Glomerular endothelial cell (primary cell): ENCODE measurements at regions not wholly inside any gene's neighbourhood (a gene's known extent, or its start where the extent isn't known, plus 50 kb on each side); places are given as distances from the start of the nearest gene placed in this dataset.
"Not testable (repeated sequence)": the region's sequence is repeated elsewhere in the genome, so short reads cannot be mapped to it uniquely, and the experiment has no call there.

Experiments used
- DNase-seq: peaks from one replicate; pipeline ENCODE4 v3.0.0-alpha.2; 2011; ENCODE audit warnings: low read depth, low spot score; ENCODE audit errors: extremely low read depth

DNA sequence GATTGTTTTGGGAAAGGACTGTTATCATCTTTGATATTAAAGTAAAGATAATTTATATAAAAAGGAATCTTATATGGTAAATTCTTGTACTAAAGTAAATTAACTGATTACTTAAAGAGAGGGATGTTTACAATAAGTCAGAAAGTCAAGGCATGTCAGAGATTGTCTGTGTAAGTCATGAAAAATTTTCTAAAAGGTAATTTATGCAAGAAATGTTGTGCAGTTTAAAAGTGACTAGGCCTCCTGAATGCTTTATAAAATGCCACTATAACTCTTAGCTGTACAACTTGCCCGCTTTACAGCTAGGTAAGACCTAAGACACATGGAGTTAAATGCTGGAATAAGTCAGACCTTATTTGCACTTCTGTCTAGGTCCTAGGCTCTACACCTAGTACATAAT lies 692.9 kb downstream of the GBE1 start:
- DNase-seq, result no peak

DNA sequence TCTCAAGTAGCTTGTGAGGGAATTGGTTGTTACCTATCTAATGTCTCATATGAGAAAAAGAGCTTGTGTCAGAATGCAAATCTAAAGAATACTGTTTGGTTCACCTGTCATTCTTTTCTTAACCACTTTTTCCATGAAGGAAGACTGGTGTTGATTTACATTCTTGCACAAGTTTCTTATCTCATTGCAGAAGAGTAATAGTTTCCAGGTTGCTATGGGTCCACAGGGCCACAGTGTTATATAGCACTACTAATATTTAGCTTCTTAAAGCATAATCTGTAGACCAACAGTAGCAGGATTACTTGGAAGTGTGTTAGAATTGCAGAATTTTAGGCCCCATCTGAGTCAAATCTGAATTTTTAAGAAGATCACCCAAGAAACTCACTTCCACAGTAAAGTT lies 697.5 kb downstream of the GBE1 start:
- no peak for DNase-seq

DNA sequence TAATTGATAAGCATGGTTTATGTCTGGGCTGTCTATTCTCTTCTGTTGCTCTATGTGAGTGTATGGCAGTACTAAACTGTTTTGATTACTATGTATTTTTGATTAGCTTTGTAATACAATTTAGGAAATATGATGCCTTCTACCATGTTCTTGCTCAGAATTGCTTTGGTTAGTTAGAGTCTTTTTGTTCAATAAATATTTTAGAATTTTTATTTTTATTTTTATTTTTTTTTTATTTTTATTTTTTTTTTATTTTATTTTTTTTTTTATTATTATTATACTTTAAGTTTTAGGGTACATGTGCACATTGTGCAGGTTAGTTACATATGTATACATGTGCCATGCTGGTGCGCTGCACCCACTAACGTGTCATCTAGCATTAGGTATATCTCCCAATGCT lies 710.3 kb downstream of the GBE1 start:
- DNase-seq, result not testable (repeated sequence)

DNA sequence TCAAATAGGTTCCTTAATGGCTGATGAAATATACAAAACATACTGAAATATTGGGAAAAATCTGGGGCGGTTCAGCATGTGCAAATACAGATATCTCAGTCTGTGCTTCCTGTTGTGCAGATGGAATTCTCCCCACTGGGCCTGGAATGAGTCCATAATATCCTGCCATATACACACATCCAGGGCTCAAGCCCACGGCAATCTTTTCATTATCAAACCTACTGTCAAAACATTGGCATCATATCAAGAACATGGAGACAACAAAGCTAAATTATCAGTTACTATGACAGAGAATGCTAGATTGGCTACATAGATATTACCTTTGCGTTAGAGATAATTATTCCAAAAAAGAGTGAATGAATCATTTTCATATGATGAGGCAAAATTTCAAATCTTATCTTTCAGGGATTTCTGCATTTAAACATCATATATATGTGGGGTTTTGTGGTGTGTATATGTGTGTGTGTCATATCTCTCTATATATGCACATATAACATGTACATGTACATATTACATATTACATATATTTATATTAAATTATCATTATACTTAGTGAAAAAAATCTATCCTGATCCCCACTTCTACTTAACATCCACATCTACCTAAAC lies 713.3 kb downstream of the GBE1 start:
- no peak for DNase-seq

DNA sequence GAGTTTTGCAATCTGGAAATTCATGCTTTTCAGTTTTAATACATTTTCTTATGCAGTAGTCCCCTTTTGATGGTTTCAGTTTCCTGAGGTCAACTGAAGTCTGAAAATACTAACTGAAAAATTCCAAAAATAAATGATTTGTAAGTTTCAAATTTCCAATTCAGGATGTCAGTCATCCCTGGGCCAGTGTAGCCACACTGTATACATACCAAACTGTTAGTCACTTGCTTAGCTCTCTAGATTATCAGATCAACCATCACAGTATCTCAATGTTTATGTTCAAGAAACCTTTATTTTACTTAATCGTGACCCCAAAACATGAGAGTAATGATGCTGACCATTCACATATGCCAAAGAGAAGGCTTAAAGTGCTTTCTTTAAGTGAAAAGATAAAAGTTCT lies 715.5 kb downstream of the GBE1 start:
- no peak for DNase-seq

DNA sequence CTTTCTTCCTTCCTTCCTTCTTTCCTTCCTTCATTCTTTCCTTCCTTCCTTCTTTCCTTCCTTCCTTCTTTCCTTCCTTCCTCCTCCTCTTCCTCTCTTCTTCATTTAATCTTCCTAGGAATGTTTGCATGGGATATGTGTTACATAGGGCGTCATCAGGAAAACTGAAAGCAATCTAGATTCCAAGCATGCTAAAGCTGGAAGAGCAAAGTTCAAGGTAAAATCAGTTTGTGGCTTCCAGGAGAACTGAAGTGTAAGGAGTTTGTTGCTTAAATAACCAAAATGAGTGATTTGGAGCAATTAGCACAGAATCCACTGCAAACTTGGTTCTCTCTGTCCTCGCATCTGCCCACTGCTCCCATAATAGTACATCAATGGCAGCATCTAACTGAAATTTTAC lies 716.2 kb downstream of the GBE1 start:
- no peak for DNase-seq

DNA sequence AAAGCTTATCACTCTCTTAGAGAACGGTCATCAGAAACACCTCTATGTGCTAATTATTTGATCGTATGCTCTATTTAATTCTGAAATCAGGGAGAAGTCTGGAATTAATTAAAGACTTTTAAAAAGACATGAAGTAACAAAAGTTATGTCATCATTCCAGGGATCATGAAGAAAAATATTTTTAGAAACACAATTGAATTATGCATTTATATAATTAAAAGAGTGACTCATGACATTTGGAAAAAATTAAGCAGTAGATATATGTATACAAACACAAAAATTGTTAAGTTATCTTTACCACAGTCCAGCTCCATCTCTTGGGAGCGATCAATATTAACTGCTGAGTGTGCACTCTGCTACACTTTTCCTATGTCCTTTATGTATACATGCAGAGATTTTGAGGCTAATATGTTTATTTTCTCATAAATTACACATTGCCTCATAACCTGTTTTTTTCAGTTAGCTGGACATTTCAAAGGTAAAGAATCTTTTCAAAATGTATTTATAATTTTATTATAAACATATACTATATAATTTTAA lies 717.7 kb downstream of the GBE1 start:
- DNase-seq, result no peak

DNA sequence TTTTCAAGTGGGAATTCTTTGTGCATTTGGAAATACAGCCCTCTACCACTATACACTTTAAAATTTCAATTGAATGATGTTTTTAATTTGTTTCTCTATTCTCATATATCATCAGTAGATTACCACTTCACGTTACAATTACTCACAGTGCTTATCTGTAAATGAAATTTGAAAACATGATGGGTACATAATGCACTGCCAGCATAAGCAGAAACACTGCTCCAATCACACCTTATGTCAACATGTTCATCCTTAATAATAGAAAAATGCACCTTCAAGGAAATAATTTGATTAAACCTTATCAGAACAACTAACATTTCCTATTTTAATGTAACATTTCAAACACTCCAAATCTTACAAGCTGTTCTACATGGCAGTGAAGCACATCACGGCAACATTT lies 718.4 kb downstream of the GBE1 start:
- DNase-seq, result no peak

DNA sequence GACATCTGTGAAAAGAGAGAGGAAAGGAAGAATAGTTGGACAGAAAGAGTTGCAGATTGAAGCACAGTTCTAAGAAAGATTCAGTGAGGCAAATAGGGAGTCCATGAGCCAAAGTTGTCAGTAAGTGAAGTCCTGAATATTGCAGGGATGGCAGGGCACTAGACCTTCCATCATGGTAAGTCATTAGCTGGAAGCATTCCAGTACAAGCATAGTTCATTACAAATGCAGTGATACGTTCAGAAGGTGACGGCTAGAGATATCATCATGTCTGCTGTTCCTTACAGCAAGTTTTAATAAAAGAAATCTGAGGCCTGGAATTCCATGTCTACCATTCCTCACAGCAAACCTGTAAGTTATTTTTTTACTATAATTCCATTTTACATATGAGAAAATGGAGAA lies 720.1 kb downstream of the GBE1 start:
- no peak for DNase-seq

DNA sequence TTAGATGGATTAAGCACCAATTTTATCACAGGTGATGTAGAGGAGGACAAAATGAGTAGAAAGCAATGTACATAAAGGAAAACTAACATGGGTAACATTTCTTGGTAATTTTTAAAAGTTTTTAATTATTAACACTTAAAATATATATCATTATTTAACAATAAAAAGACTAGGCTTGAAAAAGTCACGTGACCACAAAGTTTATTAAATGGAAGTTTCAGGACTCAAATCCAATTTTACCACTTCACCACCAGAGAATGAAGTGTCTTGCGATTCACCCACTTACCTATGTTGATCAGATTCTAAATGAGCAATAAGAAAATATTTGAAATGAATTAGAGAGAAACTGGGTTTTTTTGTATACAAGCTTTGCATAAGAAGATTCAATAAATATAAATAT lies 721.3 kb downstream of the GBE1 start:
- no peak for DNase-seq

DNA sequence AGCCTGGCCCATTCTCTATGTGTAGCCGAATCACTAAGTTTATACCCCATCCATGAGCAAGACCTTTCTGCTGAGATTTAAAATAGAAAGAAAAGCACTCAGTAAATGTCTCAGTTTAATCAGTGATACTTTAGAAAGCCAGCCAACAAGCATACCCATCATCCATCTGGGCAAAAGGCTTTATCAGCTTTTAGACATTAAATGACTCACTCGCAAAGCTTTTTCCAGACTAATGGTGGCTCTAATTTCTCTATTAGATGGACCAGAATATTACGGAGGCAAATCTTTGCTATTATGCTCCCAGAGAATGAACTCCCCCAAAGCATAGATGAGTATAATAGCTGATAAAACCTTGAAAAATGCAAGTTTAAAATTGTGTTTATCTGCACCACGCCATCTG lies 727.8 kb downstream of the GBE1 start:
- DNase-seq, result no peak

DNA sequence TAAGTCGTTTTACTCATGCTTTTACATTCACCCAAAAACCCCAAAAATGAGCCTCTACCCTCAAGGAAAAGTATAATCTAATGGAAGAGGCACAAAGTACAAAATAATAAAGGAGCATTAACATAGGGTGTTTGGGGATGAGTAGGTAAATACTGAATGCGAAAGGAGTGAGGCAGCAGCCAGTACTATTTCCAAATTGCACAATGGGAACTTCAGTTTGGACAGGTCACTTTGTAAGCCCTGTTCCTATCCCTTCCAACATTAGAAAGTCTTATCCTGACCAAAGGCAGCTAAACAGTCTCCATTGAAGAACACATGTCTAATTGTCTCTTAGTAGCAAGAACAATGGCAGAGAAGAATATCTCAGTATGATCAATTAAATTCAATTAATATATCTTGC lies 728.3 kb downstream of the GBE1 start:
- no peak for DNase-seq

DNA sequence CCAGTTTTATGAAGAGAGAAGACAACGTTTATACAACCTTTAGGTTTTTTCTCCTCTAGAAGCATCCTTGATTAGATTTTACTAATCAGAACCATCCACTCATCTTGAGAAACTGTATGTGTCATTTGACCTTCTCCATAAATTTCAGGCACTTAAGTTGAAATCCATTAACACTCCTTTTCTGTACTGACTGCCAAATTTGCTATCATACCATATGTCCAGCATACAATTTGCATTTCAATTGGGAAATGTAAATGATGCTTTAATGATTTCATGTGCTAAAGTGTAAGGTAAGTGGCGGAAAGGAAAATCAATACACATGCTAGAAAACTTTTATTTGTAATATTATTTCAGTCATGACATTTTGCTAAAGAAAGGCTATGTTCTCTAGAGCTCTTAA lies 731.6 kb downstream of the GBE1 start:
- DNase-seq, result no peak

DNA sequence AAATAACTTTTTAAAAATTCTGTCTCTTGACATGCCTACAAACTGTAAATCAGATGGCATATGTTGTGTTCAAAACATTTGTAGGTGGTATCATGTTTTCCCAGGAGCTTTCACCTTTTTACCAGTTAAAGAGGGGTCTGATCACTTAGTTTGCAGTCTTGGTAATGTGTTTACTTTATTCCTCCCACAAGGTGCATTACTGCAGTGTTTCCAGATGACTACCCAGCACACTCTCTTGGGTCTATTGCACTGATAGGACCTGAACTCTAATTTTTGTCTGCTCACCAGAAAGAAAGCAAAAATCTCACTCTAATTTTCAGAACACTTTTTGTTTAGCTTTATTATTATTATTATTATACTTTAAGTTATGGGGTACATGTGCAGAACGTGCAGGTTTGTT lies 734.1 kb downstream of the GBE1 start:
- no peak for DNase-seq

DNA sequence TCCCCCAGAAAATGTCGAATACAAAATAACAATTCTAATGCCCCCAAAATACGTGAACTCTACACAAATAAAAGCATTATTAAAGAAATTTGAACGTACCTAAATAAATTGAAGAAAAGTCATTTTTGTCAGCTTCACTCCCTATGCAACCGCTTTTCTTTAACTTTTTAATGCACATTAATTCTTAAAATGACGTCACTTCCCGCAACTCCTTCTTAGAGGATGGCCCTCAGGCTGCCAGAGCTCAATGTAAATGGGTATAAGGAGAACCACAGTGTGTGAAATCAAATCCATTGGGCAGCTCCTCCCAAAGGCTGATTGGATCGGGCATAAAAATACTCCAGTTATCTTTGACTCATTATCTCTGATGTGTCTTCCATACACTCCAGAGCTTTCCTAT lies 736.9 kb downstream of the GBE1 start:
- no peak for DNase-seq

DNA sequence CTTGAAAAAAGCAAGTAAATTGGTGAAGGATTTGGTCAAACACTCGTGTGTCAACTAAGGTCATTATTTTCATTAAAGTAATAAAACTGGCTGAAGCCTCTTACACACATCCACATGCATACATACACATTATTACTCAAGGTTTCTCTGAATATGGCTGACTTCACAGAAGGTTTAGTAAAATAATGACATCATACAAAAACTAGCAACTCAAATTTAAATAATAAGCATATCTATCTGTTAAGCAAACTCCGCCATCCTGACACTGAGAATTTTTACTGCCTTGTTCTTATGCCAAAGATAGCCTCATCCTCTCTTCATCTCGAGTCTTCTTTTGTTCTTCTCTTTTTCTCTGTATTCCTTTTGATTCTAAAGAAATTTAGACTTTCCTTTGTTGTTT lies 739.1 kb downstream of the GBE1 start:
- DNase-seq, result no peak

DNA sequence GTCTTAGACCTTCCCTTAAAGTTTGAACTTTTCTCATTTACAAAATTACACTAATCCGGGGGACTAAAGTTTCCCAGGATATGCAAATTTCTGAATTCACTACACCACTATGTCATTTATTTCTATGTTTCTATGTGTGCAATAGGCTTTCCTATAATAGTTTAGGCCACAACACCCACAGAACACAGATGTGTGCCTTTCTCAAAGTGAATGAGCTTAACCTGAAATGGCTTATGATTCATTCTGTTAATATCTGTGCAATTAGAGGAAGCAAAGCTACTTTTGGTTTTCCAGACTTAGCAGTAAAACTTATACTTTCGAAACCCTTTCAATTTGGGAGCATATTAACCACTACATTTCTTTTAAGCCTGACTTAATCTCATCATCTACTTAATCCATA lies 748.1 kb downstream of the GBE1 start:
- no peak for DNase-seq

DNA sequence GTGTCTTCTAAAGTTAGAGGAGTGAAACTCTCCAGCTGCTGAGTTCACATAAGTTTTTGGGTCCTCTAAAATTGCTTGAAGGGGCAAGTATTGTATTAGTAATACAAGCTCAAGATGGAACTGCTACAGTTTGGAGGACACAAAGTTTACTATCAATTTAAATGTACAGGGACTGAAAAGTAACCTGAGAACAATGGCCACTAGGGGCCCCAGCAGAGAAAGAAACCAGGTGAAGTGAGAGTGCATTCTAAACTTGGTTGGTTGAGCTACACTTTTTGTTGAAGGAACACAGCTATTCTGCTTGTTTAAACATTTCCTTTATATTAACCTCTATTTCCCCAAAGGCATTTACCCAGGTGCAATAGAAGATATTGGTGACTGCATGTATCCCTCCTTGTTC lies 755.5 kb downstream of the GBE1 start:
- no peak for DNase-seq

DNA sequence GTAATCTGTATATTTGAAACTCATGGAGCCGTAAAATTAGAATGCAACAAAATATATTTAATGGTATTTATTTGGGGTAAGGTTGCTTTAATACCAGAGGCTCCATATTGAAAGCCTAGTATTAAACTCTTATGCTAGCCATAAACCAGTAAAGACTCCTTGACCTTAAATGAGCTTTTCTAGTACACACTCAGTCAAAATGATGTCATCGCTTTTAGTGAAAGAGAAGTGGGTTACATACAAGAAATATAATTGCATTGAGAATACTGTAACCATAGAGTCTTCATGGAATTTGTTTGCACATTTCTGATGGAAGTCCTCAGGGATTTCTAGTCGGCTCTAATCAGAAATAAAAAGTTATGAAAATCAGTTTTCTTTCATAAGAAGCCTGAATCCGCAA lies 757.6 kb downstream of the GBE1 start:
- DNase-seq, result no peak

DNA sequence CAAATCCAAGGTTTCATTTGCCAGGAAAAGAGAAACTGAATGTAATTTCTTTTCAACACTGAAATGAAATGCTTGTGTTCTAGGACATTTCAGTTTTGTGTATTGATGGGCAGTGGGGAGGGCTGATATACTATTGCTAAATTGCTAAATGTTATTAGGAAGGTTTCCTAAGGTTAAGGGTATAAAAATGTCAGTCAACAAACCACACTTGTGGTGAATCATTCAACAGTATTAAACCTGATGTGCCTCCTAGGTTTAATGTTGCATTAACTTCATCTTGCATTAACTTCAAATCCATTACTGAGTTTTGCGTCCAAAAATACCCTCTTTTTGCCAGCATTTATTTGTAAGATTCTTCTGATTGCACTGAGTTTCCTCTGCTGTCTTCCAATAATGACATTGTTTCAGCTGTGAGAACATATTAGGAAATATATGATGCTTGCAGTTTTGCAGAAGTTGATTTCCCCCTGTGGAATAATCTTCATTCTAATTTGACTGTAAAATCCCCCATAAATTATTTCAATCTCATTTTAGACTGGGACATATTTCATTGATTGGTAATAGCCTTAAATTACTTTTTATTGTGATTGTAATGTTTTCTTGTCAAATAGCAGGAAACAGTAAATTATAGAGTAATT lies 758.3 kb downstream of the GBE1 start:
- no peak for DNase-seq

DNA sequence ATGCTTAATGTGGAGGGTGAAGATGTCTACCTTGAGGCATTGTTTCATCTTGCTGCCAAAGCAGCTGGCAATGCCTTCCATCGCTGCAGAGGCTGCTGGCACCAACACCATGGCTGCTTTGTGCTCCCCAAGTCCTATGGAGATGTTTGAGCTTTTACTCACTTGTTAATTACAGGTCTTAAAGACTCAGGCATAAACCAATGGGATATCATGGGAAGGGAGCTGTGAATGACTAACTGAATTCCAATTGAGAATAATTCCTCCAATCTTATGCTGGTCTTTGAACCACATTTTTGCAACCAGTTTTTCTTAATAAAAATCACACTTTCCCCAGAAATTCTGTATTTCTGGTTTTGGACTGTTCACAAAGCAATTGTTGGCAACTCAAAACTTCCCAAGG lies 762.0 kb downstream of the GBE1 start:
- DNase-seq, result no peak

DNA sequence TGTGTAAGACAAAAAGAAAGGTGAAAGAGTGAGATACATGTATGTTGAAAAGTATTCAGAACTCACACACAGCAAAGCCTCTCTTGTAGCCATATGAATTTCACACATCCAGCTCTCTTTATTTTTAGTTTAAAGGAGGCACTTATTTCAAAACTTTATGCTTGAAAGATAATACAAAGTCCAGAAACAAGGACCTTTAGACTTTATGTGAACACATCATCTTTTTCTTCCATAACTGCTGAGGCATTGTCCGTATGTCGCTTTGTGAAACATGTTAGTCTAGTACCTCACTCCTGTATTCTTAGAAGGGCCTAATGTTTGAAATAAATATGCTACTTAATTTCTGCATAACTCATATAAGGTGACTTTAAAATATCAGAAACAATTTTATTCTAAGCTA lies 763.4 kb downstream of the GBE1 start:
- no peak for DNase-seq

DNA sequence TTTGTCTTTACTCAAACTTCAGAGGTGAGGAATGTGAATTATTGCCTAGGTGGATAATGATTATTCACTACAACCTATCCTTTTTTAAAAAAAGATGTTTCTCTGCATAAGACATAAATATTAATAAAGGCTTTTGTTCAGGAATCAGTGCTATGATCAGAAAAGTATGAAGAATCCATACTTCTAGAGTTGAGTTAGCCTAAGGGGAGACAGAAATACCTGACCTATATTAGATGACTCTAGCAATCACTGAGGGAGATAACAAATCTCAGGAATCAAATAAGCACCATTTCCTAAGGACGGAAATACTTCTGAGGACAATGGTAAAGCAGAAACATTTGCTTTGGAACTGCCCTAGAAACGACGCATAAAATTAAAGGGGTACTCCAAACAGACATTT lies 763.8 kb downstream of the GBE1 start:
- no peak for DNase-seq
